OCI-LY7 (cell line): ENCODE measurements at regions not wholly inside any gene's neighbourhood (a gene's known extent, or its start where the extent isn't known, plus 50 kb on each side); places are given as distances from the start of the nearest gene placed in this dataset.

Experiments
- EZH2phosphoT487 ChIP-seq: fragments of 200-600 bp; sonication (generic); IDR thresholded peaks from 2 replicates; pipeline ENCODE4 v1.6.1; 2018; ENCODE audit warnings: low read depth, borderline replicate concordance, mild to moderate bottlenecking, mixed run types, antibody characterized with exemption, low read length, moderate library complexity, mixed read lengths
- TF ChIP-seq, protein P1 (sequence below): fragments of 200-600 bp; sonication (generic); conservative IDR thresholded peaks from 2 replicates; pipeline ENCODE4 v1.5.1; 2014; ENCODE audit warnings: mild to moderate bottlenecking, antibody characterized with exemption, low read length, moderate library complexity, mixed read lengths

- TF ChIP-seq, protein P1, sequence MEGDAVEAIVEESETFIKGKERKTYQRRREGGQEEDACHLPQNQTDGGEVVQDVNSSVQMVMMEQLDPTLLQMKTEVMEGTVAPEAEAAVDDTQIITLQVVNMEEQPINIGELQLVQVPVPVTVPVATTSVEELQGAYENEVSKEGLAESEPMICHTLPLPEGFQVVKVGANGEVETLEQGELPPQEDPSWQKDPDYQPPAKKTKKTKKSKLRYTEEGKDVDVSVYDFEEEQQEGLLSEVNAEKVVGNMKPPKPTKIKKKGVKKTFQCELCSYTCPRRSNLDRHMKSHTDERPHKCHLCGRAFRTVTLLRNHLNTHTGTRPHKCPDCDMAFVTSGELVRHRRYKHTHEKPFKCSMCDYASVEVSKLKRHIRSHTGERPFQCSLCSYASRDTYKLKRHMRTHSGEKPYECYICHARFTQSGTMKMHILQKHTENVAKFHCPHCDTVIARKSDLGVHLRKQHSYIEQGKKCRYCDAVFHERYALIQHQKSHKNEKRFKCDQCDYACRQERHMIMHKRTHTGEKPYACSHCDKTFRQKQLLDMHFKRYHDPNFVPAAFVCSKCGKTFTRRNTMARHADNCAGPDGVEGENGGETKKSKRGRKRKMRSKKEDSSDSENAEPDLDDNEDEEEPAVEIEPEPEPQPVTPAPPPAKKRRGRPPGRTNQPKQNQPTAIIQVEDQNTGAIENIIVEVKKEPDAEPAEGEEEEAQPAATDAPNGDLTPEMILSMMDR, result no peak
- no peak for TF ChIP-seq EZH2phosphoT487
Measured at GRCh38 chr18:54712306-54712705, 116.0 kb upstream of the RAB27B start.
